Endodermal cell (in vitro differentiated cells): ENCODE measurements at regions not wholly inside any gene's neighbourhood (a gene's known extent, or its start where the extent isn't known, plus 50 kb on each side); places are given as distances from the start of the nearest gene placed in this dataset.

ENCODE experiments used
- DNase-seq: peaks from one replicate; pipeline ENCODE4 v3.0.0-alpha.2; 2017
- H3K27ac ChIP-seq: 2 replicates; pipeline ENCODE4 v1.5.1; 2013; ENCODE audit warnings: mild to moderate bottlenecking, low read depth, low read length, moderate library complexity
- H3K27me3 ChIP-seq: 2 replicates; pipeline ENCODE4 v1.6.1; 2013; ENCODE audit warnings: mild to moderate bottlenecking, low read length, moderate library complexity; ENCODE audit not compliant: insufficient read depth, control insufficient read depth, poor library complexity, severe bottlenecking
- H3K36me3 ChIP-seq: 2 replicates; pipeline ENCODE4 v1.7.0; 2013; ENCODE audit warnings: mild to moderate bottlenecking, low read length, moderate library complexity; ENCODE audit not compliant: control insufficient read depth, insufficient read depth
- H3K4me1 ChIP-seq: one replicate; pipeline ENCODE4 v1.7.0; 2013; ENCODE audit warnings: low read length; ENCODE audit not compliant: control insufficient read depth, insufficient read depth
- H3K4me3 ChIP-seq: 2 replicates; pipeline ENCODE4 v1.5.1; 2013; ENCODE audit warnings: mild to moderate bottlenecking, low read length, moderate library complexity
- H3K9ac ChIP-seq: 2 replicates; pipeline ENCODE4 v1.6.1; 2013; ENCODE audit warnings: mild to moderate bottlenecking, low read length, moderate library complexity; ENCODE audit not compliant: poor library complexity, severe bottlenecking; ENCODE audit errors: extremely low read depth
- H3K9me3 ChIP-seq: 2 replicates; pipeline ENCODE4 v1.6.1; 2013; ENCODE audit warnings: mild to moderate bottlenecking, low read length, moderate library complexity; ENCODE audit not compliant: control insufficient read depth
- H3K27ac Mint-ChIP-seq: 2 replicates; pipeline ENCODE4 v1.8.0; 2020; ENCODE audit warnings: mixed read lengths
- H3K27me3 Mint-ChIP-seq: 2 replicates; pipeline ENCODE4 v1.8.0; 2021; ENCODE audit warnings: mild to moderate bottlenecking, mixed read lengths; ENCODE audit not compliant: insufficient read depth
- H3K36me3 Mint-ChIP-seq: 2 replicates; pipeline ENCODE4 v1.8.0; 2020; ENCODE audit warnings: low read depth, mixed read lengths
- H3K4me1 Mint-ChIP-seq: 2 replicates; pipeline ENCODE4 v1.8.0; 2020; ENCODE audit warnings: mixed read lengths
- H3K4me3 Mint-ChIP-seq: 2 replicates; pipeline ENCODE4 v1.8.0; 2020; ENCODE audit warnings: mild to moderate bottlenecking, moderate library complexity, mixed read lengths
- H3K9me3 Mint-ChIP-seq: 2 replicates; pipeline ENCODE4 v1.8.0; 2020; ENCODE audit warnings: mild to moderate bottlenecking, mixed read lengths
- WGBS, 2 experiments: methylation state at CpG; one replicate each; pipeline versions ENCODE4 v1.1.5 to v1.1.7; 2013; ENCODE audit warnings: missing lambda C conversion rate in 2 of 2, mixed read lengths in 1 of 2; ENCODE audit not compliant: insufficient coverage in 1 of 2, insufficient read length in 1 of 2; 5-methylcytosine and 5-hydroxymethylcytosine counted together
- TF ChIP-seq, protein P1 (sequence below): fragments of 200-600 bp; sonication (generic); conservative IDR thresholded peaks from 2 replicates; pipeline ENCODE4 v1.5.0; 2021; ENCODE audit warnings: antibody characterized with exemption, mild to moderate bottlenecking

GRCh38 chr2:62440281-62440946, 65.6 kb downstream of the TMEM17 start:
- TF ChIP-seq, protein P1, sequence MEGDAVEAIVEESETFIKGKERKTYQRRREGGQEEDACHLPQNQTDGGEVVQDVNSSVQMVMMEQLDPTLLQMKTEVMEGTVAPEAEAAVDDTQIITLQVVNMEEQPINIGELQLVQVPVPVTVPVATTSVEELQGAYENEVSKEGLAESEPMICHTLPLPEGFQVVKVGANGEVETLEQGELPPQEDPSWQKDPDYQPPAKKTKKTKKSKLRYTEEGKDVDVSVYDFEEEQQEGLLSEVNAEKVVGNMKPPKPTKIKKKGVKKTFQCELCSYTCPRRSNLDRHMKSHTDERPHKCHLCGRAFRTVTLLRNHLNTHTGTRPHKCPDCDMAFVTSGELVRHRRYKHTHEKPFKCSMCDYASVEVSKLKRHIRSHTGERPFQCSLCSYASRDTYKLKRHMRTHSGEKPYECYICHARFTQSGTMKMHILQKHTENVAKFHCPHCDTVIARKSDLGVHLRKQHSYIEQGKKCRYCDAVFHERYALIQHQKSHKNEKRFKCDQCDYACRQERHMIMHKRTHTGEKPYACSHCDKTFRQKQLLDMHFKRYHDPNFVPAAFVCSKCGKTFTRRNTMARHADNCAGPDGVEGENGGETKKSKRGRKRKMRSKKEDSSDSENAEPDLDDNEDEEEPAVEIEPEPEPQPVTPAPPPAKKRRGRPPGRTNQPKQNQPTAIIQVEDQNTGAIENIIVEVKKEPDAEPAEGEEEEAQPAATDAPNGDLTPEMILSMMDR, result no peak
- no peak overlapping the region for H3K27ac ChIP-seq
- 94 to 96% methylated on average over 3 to 6 of the region's 6 CpGs for WGBS, 2 experiments
- no peak overlapping the region for H3K4me3 ChIP-seq
- no peak overlapping the region for H3K4me3 Mint-ChIP-seq
- H3K9me3 ChIP-seq, result no peaks in the 10 kb centered on the region
- H3K36me3 Mint-ChIP-seq, result no peaks in the 10 kb centered on the region
- no peaks in the 10 kb centered on the region for H3K27me3 ChIP-seq
- no peak overlapping the region for H3K27ac Mint-ChIP-seq
- H3K4me1 Mint-ChIP-seq, result no peaks in the 10 kb centered on the region
- H3K27me3 Mint-ChIP-seq, result peaks cover 9% of the 10 kb centered on the region
- no peak overlapping the region for H3K9ac ChIP-seq
- no peaks in the 10 kb centered on the region for H3K4me1 ChIP-seq
- no peaks in the 10 kb centered on the region for H3K9me3 Mint-ChIP-seq
- DNase-seq, result no peak
- H3K36me3 ChIP-seq, result no peaks in the 10 kb centered on the region

- no peak overlapping the region for H3K27ac ChIP-seq
- H3K4me1 ChIP-seq, result no peaks in the 10 kb centered on the region
- Mint-ChIP-seq H3K4me1 (no peaks in the 10 kb centered on the region), H3K36me3 (no peaks in the 10 kb centered on the region), H3K27me3 (peaks cover 11% of the 10 kb centered on the region), H3K4me3 (no peak overlapping the region), H3K27ac (no peak overlapping the region), H3K9me3 (no peaks in the 10 kb centered on the region)
- H3K4me3 ChIP-seq, result no peak overlapping the region
- no peak overlapping the region for H3K9ac ChIP-seq
- H3K27me3 ChIP-seq, result no peaks in the 10 kb centered on the region
- no peaks in the 10 kb centered on the region for H3K9me3 ChIP-seq
- TF ChIP-seq, protein P1, result no peak
- no peak for DNase-seq
- WGBS, 2 experiments, result 88 to 97% methylated on average over 3 of the region's 3 CpGs
- H3K36me3 ChIP-seq, result no peaks in the 10 kb centered on the region
Observed at GRCh38 chr2:62439425-62439824, 66.6 kb downstream of the TMEM17 start.

- H3K27me3 ChIP-seq, result no peaks in the 10 kb centered on the region
- no peak overlapping the region for H3K27ac ChIP-seq
- no peak overlapping the region for H3K4me3 Mint-ChIP-seq
- H3K36me3 Mint-ChIP-seq, result no peaks in the 10 kb centered on the region
- no peaks in the 10 kb centered on the region for H3K4me1 ChIP-seq
- no peaks in the 10 kb centered on the region for H3K36me3 ChIP-seq
- no peak overlapping the region for H3K4me3 ChIP-seq
- TF ChIP-seq, protein P1, result no peak
- peaks cover 11% of the 10 kb centered on the region for H3K27me3 Mint-ChIP-seq
- H3K9me3 ChIP-seq, result no peaks in the 10 kb centered on the region
- no peaks in the 10 kb centered on the region for H3K9me3 Mint-ChIP-seq
- H3K4me1 Mint-ChIP-seq, result no peaks in the 10 kb centered on the region
- DNase-seq, result no peak
- WGBS, 2 experiments, result 90 to 100% methylated on average over 4 to 5 of the region's 5 CpGs
- H3K9ac ChIP-seq, result no peak overlapping the region
- no peak overlapping the region for H3K27ac Mint-ChIP-seq
Observed at GRCh38 chr2:62437785-62438184, 68.2 kb downstream of the TMEM17 start.
